ENCODE measurements at regions not wholly inside any gene's neighbourhood (a gene's known extent, or its start where the extent isn't known, plus 50 kb on each side); places are given as distances from the start of the nearest gene placed in this dataset.

GRCh38 chr17:53330756-53331155, 492.0 kb upstream of the KIF2B start:
- Histone ChIP-seq H3K27ac (no peak overlapping the region), H3K27me3 (replicated peaks) (no peaks in the 10 kb centered on the region), H3K4me3 (ENCODE audit: low read depth, low read length) (no peak overlapping the region), H3K36me3 (replicated peaks) (no peaks in the 10 kb centered on the region)
- TF ChIP-seq, protein P1, sequence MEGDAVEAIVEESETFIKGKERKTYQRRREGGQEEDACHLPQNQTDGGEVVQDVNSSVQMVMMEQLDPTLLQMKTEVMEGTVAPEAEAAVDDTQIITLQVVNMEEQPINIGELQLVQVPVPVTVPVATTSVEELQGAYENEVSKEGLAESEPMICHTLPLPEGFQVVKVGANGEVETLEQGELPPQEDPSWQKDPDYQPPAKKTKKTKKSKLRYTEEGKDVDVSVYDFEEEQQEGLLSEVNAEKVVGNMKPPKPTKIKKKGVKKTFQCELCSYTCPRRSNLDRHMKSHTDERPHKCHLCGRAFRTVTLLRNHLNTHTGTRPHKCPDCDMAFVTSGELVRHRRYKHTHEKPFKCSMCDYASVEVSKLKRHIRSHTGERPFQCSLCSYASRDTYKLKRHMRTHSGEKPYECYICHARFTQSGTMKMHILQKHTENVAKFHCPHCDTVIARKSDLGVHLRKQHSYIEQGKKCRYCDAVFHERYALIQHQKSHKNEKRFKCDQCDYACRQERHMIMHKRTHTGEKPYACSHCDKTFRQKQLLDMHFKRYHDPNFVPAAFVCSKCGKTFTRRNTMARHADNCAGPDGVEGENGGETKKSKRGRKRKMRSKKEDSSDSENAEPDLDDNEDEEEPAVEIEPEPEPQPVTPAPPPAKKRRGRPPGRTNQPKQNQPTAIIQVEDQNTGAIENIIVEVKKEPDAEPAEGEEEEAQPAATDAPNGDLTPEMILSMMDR (IDR thresholded peaks at IDR 0.05; ENCODE audit: low read depth, low read length, missing control alignments), result no peak
- in situ Hi-C loops (cut with HindIII; ENCODE audit: low pct_ligation_motif_present, low sequenced_read_pairs), result no loop called here
- no peak for DNase-seq

DNA sequence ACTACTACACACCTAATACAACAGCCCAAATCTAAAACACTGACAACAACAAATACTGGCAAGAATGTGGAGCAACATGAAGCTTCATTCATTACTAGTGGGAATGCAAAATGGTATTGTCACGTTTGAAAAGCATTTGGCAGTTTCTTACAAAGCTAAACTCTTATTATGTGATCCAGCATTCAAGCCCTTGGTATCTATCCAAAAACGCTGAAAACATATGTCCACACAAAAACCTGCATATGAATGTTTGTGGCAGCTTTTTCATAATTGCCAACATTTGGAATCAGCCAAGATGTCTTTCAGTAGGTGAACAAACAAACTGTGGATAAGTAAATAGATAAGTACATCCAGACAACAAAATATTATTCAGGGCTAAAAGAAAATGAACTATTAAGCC, 501.1 kb upstream of the KIF2B start:
- in situ Hi-C loops (cut with HindIII; ENCODE audit: low pct_ligation_motif_present, low sequenced_read_pairs), result no loop called here
- no peaks in the 10 kb centered on the region for H3K36me3 ChIP-seq (replicated peaks)
- DNase-seq, result no peak
- TF ChIP-seq, protein P1 (IDR thresholded peaks at IDR 0.05; ENCODE audit: low read depth, low read length, missing control alignments), result no peak
- H3K4me3 ChIP-seq (ENCODE audit: low read depth, low read length), result no peak overlapping the region
- H3K27me3 ChIP-seq (replicated peaks), result no peaks in the 10 kb centered on the region
- no peak overlapping the region for H3K27ac ChIP-seq

GRCh38 chr17:53319947-53320346, 502.8 kb upstream of the KIF2B start:
- in situ Hi-C loops (cut with HindIII; ENCODE audit: low pct_ligation_motif_present, low sequenced_read_pairs), result no loop called here
- no peaks in the 10 kb centered on the region for H3K36me3 ChIP-seq (replicated peaks)
- DNase-seq, result no peak
- H3K4me3 ChIP-seq (ENCODE audit: low read depth, low read length), result no peak overlapping the region
- H3K27me3 ChIP-seq (replicated peaks), result no peaks in the 10 kb centered on the region
- H3K27ac ChIP-seq, result no peak overlapping the region
- TF ChIP-seq, protein P1 (IDR thresholded peaks at IDR 0.05; ENCODE audit: low read depth, low read length, missing control alignments), result no peak

- TF ChIP-seq, protein P1 (IDR thresholded peaks at IDR 0.05; ENCODE audit: low read depth, low read length, missing control alignments), result no peak
- Histone ChIP-seq H3K36me3 (replicated peaks) (no peaks in the 10 kb centered on the region), H3K27ac (no peak overlapping the region), H3K27me3 (replicated peaks) (no peaks in the 10 kb centered on the region), H3K4me3 (ENCODE audit: low read depth, low read length) (no peak overlapping the region)
- in situ Hi-C loops (cut with HindIII; ENCODE audit: low pct_ligation_motif_present, low sequenced_read_pairs), result no loop called here
- DNase-seq, result no peak
These were observed 505.7 kb upstream of the KIF2B start for GRCh38 chr17:53316988-53317387.

DNA sequence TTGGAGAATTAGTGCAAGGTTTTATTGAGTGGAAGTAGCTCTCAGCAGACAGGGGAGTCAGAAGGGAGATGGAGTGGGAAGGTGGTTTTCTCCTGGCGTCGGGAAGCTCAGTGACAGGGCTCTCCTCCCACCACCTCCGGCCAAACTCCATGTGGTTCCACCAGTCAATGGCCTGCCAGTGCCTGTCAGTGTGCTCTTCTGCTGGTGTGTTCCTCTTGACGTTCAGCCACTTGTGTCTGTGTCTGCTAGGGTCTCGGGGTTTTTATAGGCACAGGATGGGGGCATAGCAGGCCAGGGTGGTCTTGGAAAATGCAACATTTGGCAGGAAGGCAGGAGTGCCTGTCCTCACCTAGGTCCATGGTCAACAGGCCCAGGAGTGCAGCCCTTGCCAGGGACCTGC, 506.7 kb upstream of the KIF2B start:
- in situ Hi-C loops (cut with HindIII; ENCODE audit: low pct_ligation_motif_present, low sequenced_read_pairs), result no loop called here
- Histone ChIP-seq H3K27me3 (replicated peaks) (no peaks in the 10 kb centered on the region), H3K27ac (no peak overlapping the region), H3K4me3 (ENCODE audit: low read depth, low read length) (no peak overlapping the region), H3K36me3 (replicated peaks) (no peaks in the 10 kb centered on the region)
- DNase-seq, result no peak
- TF ChIP-seq, protein P1 (IDR thresholded peaks at IDR 0.05; ENCODE audit: low read depth, low read length, missing control alignments), result no peak

DNA sequence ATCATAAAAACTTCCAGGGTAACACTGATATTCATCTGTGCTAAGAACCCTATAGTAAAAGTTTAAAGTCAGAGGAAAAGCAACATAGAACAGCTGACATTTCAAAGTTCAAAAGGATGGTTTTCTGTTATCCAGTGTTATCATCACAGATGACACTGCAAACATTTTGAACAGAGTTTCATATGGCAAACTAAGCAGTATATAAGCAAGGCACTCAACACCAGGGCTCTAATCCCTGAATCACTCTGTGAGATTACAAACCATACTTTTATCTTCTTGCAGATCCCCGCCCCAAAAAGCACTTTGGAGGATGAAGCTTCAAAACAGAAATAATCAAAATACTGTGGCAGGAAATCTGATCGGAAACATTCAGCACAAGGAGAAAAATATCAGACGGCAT, 508.2 kb upstream of the KIF2B start:
- Histone ChIP-seq H3K27ac (no peak overlapping the region), H3K4me3 (ENCODE audit: low read depth, low read length) (no peak overlapping the region), H3K36me3 (replicated peaks) (no peaks in the 10 kb centered on the region), H3K27me3 (replicated peaks) (no peaks in the 10 kb centered on the region)
- TF ChIP-seq, protein P1 (IDR thresholded peaks at IDR 0.05; ENCODE audit: low read depth, low read length, missing control alignments), result no peak
- no peak for DNase-seq
- in situ Hi-C loops (cut with HindIII; ENCODE audit: low pct_ligation_motif_present, low sequenced_read_pairs), result no loop called here
